A673 (cell line): ENCODE measurements at regions not wholly inside any gene's neighbourhood (a gene's known extent, or its start where the extent isn't known, plus 50 kb on each side); places are given as distances from the start of the nearest gene placed in this dataset.

Experiments
- BruUV-seq: library from RNA; stranded (reverse); fragments of 400-500 nt; replicated peaks from 2 replicates; lab custom pipeline; 2021; lab: Mats Ljungman, UMichigan
- CTCF ChIA-PET: fragments of 300-600 bp; sonication (Branson Sonifier 250); formaldehyde crosslinking; loops from one replicate; lab custom pipeline; 2022; ENCODE audit warnings: antibody characterized with exemption; lab: Charles Lee
- POLR2A ChIA-PET: fragments of 300-600 bp; sonication (Branson Sonifier 250); formaldehyde crosslinking; loops from one replicate; lab custom pipeline; 2022; ENCODE audit warnings: antibody characterized with exemption; ENCODE audit not compliant: low non-redundant PET; lab: Charles Lee
- DNase-seq: peaks from one replicate; pipeline ENCODE4 v3.0.0-alpha.2; 2015; ENCODE audit warnings: low spot score
- H3K27ac ChIP-seq: fragments of 200-600 bp; sonication (generic); 2 replicates; pipeline ENCODE4 v1.5.1; 2016; ENCODE audit warnings: mixed run types, low read depth, mild to moderate bottlenecking, mixed read lengths, antibody characterized with exemption, low read length; ENCODE audit not compliant: poor library complexity, severe bottlenecking
- H3K27me3 ChIP-seq: fragments of 200-600 bp; sonication (generic); replicated peaks from 2 replicates; pipeline ENCODE4 v1.6.1; 2017; ENCODE audit warnings: mixed run types, low read depth, mild to moderate bottlenecking, mixed read lengths, antibody characterized with exemption, low read length; ENCODE audit not compliant: insufficient read depth, poor library complexity
- H3K36me3 ChIP-seq: fragments of 200-600 bp; sonication (generic); 2 replicates; pipeline ENCODE4 v1.6.1; 2016; ENCODE audit warnings: mixed run types, mild to moderate bottlenecking, mixed read lengths, antibody characterized with exemption, low read length; ENCODE audit not compliant: insufficient read depth, poor library complexity, severe bottlenecking
- H3K4me1 ChIP-seq: fragments of 200-600 bp; sonication (generic); 2 replicates; pipeline ENCODE4 v1.6.1; 2017; ENCODE audit warnings: mixed run types, mild to moderate bottlenecking, mixed read lengths, antibody characterized with exemption, low read length; ENCODE audit not compliant: insufficient read depth, poor library complexity, severe bottlenecking
- H3K4me3 ChIP-seq: fragments of 200-600 bp; sonication (generic); 2 replicates; pipeline ENCODE4 v1.5.1; 2016; ENCODE audit warnings: low read depth, mixed run types, mild to moderate bottlenecking, mixed read lengths, low read length; ENCODE audit not compliant: poor library complexity, severe bottlenecking
- H3K9me3 ChIP-seq: fragments of 200-600 bp; sonication (generic); 2 replicates; pipeline ENCODE4 v1.6.1; 2016; ENCODE audit warnings: mixed run types, low read depth, mild to moderate bottlenecking, mixed read lengths, antibody characterized with exemption, low read length; ENCODE audit not compliant: poor library complexity, severe bottlenecking
- EZH2 ChIP-seq: fragments of 200-600 bp; sonication (generic); IDR thresholded peaks from 2 replicates; pipeline ENCODE4 v1.6.1; 2017; ENCODE audit warnings: borderline replicate concordance, low read depth, mild to moderate bottlenecking, mixed read lengths, antibody characterized with exemption, low read length; ENCODE audit not compliant: poor library complexity, severe bottlenecking
- intact Hi-C: fragments of 100-400 bp; cut with micrococcal nuclease; formaldehyde crosslinking; loops from one replicate; pipeline ENCODE4 v1.10.0; 2022; ENCODE audit not compliant: unreplicated experiment
- TF ChIP-seq, protein P1 (sequence below): fragments of 300-800, 200-600 bp; sonication (generic); conservative IDR thresholded peaks from 2 replicates; pipeline ENCODE4 v1.5.1; 2017; ENCODE audit warnings: low read depth, mild to moderate bottlenecking, antibody characterized with exemption, low read length, moderate library complexity, mixed read lengths

DNA sequence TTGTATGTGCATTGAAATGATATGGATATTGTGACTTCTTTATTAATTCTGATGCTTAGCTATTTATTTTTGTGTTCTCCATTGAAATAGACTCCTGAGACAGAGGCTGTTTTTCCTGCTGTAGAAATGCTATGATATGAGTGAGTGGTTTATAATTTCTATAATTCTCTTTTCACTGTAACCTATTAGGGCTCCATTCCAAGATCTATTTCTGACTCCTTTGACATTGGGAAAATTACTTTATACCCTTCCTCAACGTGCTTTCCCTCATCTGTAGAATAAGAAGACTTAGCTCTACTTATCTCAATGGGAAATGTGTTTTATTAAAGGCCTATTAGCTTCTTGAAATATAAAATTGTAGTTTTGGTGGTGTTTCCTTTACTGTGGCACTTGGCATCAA lies 144.5 kb upstream of the RPRM start:
- no peaks in the 10 kb centered on the region for H3K4me1 ChIP-seq
- TF ChIP-seq, protein P1, sequence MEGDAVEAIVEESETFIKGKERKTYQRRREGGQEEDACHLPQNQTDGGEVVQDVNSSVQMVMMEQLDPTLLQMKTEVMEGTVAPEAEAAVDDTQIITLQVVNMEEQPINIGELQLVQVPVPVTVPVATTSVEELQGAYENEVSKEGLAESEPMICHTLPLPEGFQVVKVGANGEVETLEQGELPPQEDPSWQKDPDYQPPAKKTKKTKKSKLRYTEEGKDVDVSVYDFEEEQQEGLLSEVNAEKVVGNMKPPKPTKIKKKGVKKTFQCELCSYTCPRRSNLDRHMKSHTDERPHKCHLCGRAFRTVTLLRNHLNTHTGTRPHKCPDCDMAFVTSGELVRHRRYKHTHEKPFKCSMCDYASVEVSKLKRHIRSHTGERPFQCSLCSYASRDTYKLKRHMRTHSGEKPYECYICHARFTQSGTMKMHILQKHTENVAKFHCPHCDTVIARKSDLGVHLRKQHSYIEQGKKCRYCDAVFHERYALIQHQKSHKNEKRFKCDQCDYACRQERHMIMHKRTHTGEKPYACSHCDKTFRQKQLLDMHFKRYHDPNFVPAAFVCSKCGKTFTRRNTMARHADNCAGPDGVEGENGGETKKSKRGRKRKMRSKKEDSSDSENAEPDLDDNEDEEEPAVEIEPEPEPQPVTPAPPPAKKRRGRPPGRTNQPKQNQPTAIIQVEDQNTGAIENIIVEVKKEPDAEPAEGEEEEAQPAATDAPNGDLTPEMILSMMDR, result no peak
- no peak for TF ChIP-seq EZH2
- DNase-seq, result no peak
- CTCF ChIA-PET, result no interaction called here
- POLR2A ChIA-PET, result no interaction called here
- no peaks in the 10 kb centered on the region for H3K9me3 ChIP-seq
- H3K27me3 ChIP-seq, result no peaks in the 10 kb centered on the region
- H3K4me3 ChIP-seq, result no peak overlapping the region
- no peaks in the 10 kb centered on the region for H3K36me3 ChIP-seq
- no peak overlapping the region for H3K27ac ChIP-seq
- intact Hi-C loops, result loop anchor here (10.0 kb wide), 1 partner anchor 752 kb away; no protein-coding TSS in a partner anchor
- no TSS peak for BruUV-seq

DNA sequence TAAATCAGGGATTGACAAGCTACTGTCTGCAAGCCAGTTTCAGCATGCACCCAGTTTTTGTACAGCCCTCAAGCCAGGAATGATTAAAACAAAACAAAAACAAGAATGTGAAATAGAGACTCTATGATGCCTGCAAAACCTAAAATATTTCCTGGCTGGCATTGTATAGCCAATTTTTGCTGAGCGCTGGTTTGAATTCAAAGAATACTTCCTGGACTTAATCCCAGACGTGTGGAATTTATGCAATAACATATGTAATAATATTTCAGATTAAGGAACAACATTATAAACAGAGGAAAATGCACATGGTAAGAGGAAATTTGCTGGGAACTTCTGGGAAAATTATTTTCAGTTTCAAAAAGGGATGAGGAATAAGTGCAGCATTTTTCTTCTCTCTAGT lies 148.1 kb upstream of the RPRM start:
- Histone ChIP-seq H3K36me3 (no peaks in the 10 kb centered on the region), H3K4me3 (no peak overlapping the region), H3K4me1 (no peaks in the 10 kb centered on the region), H3K9me3 (no peaks in the 10 kb centered on the region), H3K27ac (no peak overlapping the region), H3K27me3 (no peaks in the 10 kb centered on the region)
- no TSS peak for BruUV-seq
- DNase-seq, result no peak
- POLR2A ChIA-PET, result no interaction called here
- TF ChIP-seq, protein P1, result no peak
- no peak for TF ChIP-seq EZH2
- intact Hi-C loops, result loop anchor here (10.0 kb wide), 1 partner anchor 748 kb away; no protein-coding TSS in a partner anchor
- CTCF ChIA-PET, result no interaction called here

DNA sequence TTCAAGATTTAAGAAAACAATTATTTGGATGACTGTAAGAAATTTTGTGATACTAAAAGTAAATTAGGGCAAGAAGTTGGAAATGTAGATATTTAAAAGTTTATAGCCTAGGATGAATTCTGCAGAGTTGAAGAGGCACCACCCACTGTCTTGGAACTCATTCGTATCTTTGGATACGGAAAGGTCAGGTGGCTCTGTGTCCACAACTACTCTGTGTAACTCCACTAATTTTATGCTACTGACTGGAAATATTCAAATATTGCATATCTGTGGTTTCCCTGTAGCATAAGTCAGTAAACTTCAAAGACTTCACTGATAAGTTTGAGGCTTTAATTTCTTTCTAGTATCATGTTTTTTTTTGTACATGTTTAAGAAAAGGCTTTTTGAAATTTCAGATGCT lies 156.9 kb upstream of the RPRM start:
- ChIA-PET POLR2A (no interaction called here), CTCF (no interaction called here)
- BruUV-seq, result no TSS peak
- Histone ChIP-seq H3K4me1 (no peaks in the 10 kb centered on the region), H3K27ac (no peak overlapping the region), H3K9me3 (no peaks in the 10 kb centered on the region), H3K27me3 (peaks cover 5% of the 10 kb centered on the region), H3K4me3 (no peak overlapping the region), H3K36me3 (no peaks in the 10 kb centered on the region)
- TF ChIP-seq, protein P1, result no peak
- no peak for TF ChIP-seq EZH2
- no peak for DNase-seq
- intact Hi-C loops, result no loop called here
